ENCODE measurements at regions not wholly inside any gene's neighbourhood (a gene's known extent, or its start where the extent isn't known, plus 50 kb on each side); places are given as distances from the start of the nearest gene placed in this dataset.

GRCh38 chr12:66033151-66033550, 97.4 kb downstream of the LLPH start (continued):
- TF ChIP-seq ZFX (IDR thresholded peaks at IDR 0.05) (no peak), FOSL1 (IDR thresholded peaks at IDR 0.05; ENCODE audit: low read depth) (no peak)

- DNase-seq (ENCODE audit: low read depth, low spot score) (no peak), ATAC-seq (no peak)
- Histone ChIP-seq H2AFZ (ENCODE audit: low read depth, low read length, poor library complexity, severe bottlenecking) (no peak overlapping the region), H4K20me1 (ENCODE audit: insufficient read depth) (no peaks in the 10 kb centered on the region), H3K4me1 (ENCODE audit: control insufficient read depth in 1 of 2, insufficient read depth in 2 of 2, low read length in 2 of 2) (peaks cover 17 to 28% of the 10 kb centered on the region in 2 experiments), H3K27ac (ENCODE audit: low read depth, low read length) (no peak overlapping the region), H3K9me3 (ENCODE audit: control insufficient read depth in 1 of 2, insufficient read depth in 1 of 2, low read depth in 1 of 2, low read length in 2 of 2) (no peaks in the 10 kb centered on the region), H3K36me3 (ENCODE audit: control insufficient read depth in 1 of 2, insufficient read depth in 2 of 2, low read length in 2 of 2) (no peaks in the 10 kb centered on the region), H3K4me3 (replicated peaks in 1 of 2; ENCODE audit: low read depth in 1 of 2, low read length in 2 of 2) (no peak overlapping the region), H3K4me2 (ENCODE audit: low read length) (no peak overlapping the region), H3K27me3 (ENCODE audit: insufficient read depth, low read length) (no peaks in the 10 kb centered on the region), H3K9ac (ENCODE audit: low read length) (no peak overlapping the region), H3K79me2 (ENCODE audit: insufficient read depth, low read length) (no peaks in the 10 kb centered on the region), H3K9me2 (ENCODE audit: insufficient read depth) (no peaks in the 10 kb centered on the region)
- RAD21 ChIA-PET (ENCODE audit: low non-redundant PET in 1 of 2, low total read pairs in 2 of 2, uncharacterized antibody in 2 of 2, unreplicated experiment in 2 of 2): interaction anchor here in 1 of 2 experiments (0.6 kb wide), 1 partner anchor 83 kb away, joined by 4 read pairs; no protein-coding TSS in a partner anchor
- POLR2A ChIA-PET: no interaction called here
- no peak for TF ChIP-seq TCF7L2 (IDR thresholded peaks at IDR 0.05; ENCODE audit: borderline replicate concordance, extremely low read depth, insufficient read depth, insufficient read length)
- no peak for TF ChIP-seq CEBPB (IDR thresholded peaks at IDR 0.05; ENCODE audit: low read depth)
- TF ChIP-seq REST (IDR thresholded peaks at IDR 0.05; ENCODE audit: low read depth): no peak
- TF ChIP-seq SIN3A (IDR thresholded peaks at IDR 0.05; ENCODE audit: low read depth): no peak
- TF ChIP-seq EZH2phosphoT487 (IDR thresholded peaks at IDR 0.05; ENCODE audit: borderline replicate concordance): no peak
- TF ChIP-seq ATF3 (IDR thresholded peaks at IDR 0.05): no peak
- no peak for TF ChIP-seq CBX3 (IDR thresholded peaks at IDR 0.05; ENCODE audit: low read depth)
- TF ChIP-seq EZH2 (IDR thresholded peaks at IDR 0.05): no peak
- no peak for TF ChIP-seq POLR2A (IDR thresholded peaks at IDR 0.05; ENCODE audit: borderline replicate concordance, extremely low read depth, insufficient read depth, insufficient read length)
- no peak for TF ChIP-seq FOSL1 (IDR thresholded peaks at IDR 0.05; ENCODE audit: low read depth)
- CTCF ChIA-PET: no interaction called here
- intact Hi-C loops (cut with micrococcal nuclease): loop anchor here (10.0 kb wide), 1 partner anchor 478 kb away; no protein-coding TSS in a partner anchor
- no TSS peak for BruUV-seq (replicated peaks)
Observed at GRCh38 chr12:66032739-66033138, 97.8 kb downstream of the LLPH start.
